ENCODE measurements at regions not wholly inside any gene's neighbourhood (a gene's known extent, or its start where the extent isn't known, plus 50 kb on each side); places are given as distances from the start of the nearest gene placed in this dataset.

DNA sequence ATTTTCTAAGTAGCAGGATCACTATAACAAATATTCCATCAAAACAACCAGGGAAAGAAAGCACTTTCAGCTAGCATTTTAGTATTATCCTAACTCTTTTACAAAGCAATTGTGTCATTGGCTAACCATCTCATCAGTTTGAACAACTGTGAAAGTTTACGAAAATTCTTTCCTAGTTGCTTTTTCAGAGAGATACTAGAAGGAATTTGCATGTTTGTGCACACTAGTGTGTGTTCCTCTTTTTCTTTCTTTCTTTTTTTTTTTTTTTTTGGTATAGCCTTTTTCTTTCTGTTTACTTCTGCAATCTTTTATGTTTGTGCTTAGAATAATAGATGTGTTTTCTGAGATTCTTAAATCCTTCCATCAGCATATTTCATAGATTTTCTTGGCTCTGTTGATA, 124.7 kb upstream of the SEMA6A start:
- no peaks in the 10 kb centered on the region for H3K79me2 ChIP-seq (ENCODE audit: control insufficient read depth, insufficient read depth, low read length)
- H3K4me3 ChIP-seq (replicated peaks in 1 of 3; ENCODE audit: insufficient read depth in 1 of 3, low read depth in 1 of 3, low read length in 3 of 3), result no peak overlapping the region
- no peak overlapping the region for H2AFZ ChIP-seq (ENCODE audit: low read depth, low read length)
- no peak overlapping the region for H3K9ac ChIP-seq (replicated peaks; ENCODE audit: extremely low read depth, insufficient read depth, low read length)
- no peaks in the 10 kb centered on the region for H3K9me3 ChIP-seq (replicated peaks; ENCODE audit: control insufficient read depth, insufficient read depth, low read length)
- FAIRE-seq (no peak), DNase-seq (ENCODE audit: low read depth, low spot score) (no peak)
- no peaks in the 10 kb centered on the region for H3K36me3 ChIP-seq (ENCODE audit: control insufficient read depth in 2 of 2, extremely low read depth in 1 of 2, insufficient read depth in 2 of 2, low read length in 2 of 2)
- H3K9me1 ChIP-seq (replicated peaks; ENCODE audit: control insufficient read depth, extremely low read depth, insufficient read depth, low read length), result no peaks in the 10 kb centered on the region
- H3K4me1 ChIP-seq (ENCODE audit: control insufficient read depth, extremely low read depth, insufficient read depth, low read length), result no peaks in the 10 kb centered on the region
- no TSS peak for BruUV-seq (replicated peaks)
- TF ChIP-seq JUN (IDR thresholded peaks at IDR 0.05; ENCODE audit: borderline replicate concordance, insufficient read depth, insufficient read length, low read depth) (no peak), MYC (IDR thresholded peaks at IDR 0.05; ENCODE audit: low read depth, low read length) (no peak), EZH2 (IDR thresholded peaks at IDR 0.05; ENCODE audit: borderline replicate concordance, low read depth, low read length, severe bottlenecking) (no peak), FOS (IDR thresholded peaks at IDR 0.05; ENCODE audit: borderline replicate concordance, insufficient read depth, low read length) (no peak), POLR2A (IDR thresholded peaks at IDR 0.05; ENCODE audit: low read depth, low read length) (no peak), POLR2AphosphoS5 (IDR thresholded peaks at IDR 0.05; ENCODE audit: insufficient read depth, low read depth, low read length) (no peak), GATA2 (IDR thresholded peaks at IDR 0.05; ENCODE audit: insufficient read depth, insufficient read length, low read depth, low read length) (no peak)
- TF ChIP-seq, protein P1, sequence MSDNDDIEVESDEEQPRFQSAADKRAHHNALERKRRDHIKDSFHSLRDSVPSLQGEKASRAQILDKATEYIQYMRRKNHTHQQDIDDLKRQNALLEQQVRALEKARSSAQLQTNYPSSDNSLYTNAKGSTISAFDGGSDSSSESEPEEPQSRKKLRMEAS (IDR thresholded peaks at IDR 0.05; ENCODE audit: insufficient read depth, insufficient read length), result no peak
- no peak overlapping the region for H3K4me2 ChIP-seq (ENCODE audit: insufficient read depth, low read length)
- dilution Hi-C loops (cut with MboI; ENCODE audit: extremely low pct_ligation_motif_present, low sequenced_read_pairs) (no loop called here), intact Hi-C loops (cut with micrococcal nuclease) (no loop called here)
- ChIA-PET POLR2A (no interaction called here), CTCF (no interaction called here)
- H3K27ac ChIP-seq (ENCODE audit: insufficient read depth, low read depth, low read length), result no peak overlapping the region
- H4K20me1 ChIP-seq (replicated peaks; ENCODE audit: control insufficient read depth, extremely low read depth, insufficient read depth, low read length), result no peaks in the 10 kb centered on the region
- no peaks in the 10 kb centered on the region for H3K27me3 ChIP-seq (ENCODE audit: control insufficient read depth in 2 of 2, insufficient read depth in 2 of 2, low read length in 2 of 2)

DNA sequence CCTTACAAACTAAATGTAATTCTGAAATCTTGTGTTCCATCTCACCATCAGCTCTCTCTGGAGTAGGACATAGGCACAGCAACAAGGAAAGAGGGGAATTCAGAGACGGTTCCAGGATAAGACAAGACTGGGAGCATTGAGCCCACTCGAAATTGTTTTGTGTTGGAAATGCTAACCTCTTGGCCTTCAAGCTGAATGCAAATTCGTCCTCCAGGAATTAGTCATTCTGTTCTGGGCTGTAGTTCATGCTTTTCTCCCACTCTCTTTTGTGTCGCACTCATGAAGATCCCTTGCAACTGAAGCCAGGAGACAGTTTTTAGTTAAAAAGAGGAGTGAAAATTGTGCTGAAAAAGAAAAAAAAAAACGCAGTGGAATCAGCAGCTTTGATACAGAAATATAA, 121.7 kb upstream of the SEMA6A start:
- Histone ChIP-seq H3K9me3 (replicated peaks; ENCODE audit: control insufficient read depth, insufficient read depth, low read length) (no peaks in the 10 kb centered on the region), H3K36me3 (ENCODE audit: control insufficient read depth in 2 of 2, extremely low read depth in 1 of 2, insufficient read depth in 2 of 2, low read length in 2 of 2) (no peaks in the 10 kb centered on the region), H3K4me1 (ENCODE audit: control insufficient read depth, extremely low read depth, insufficient read depth, low read length) (no peaks in the 10 kb centered on the region), H3K9ac (replicated peaks; ENCODE audit: extremely low read depth, insufficient read depth, low read length) (no peak overlapping the region), H3K79me2 (ENCODE audit: control insufficient read depth, insufficient read depth, low read length) (no peaks in the 10 kb centered on the region), H4K20me1 (replicated peaks; ENCODE audit: control insufficient read depth, extremely low read depth, insufficient read depth, low read length) (no peaks in the 10 kb centered on the region), H3K27me3 (ENCODE audit: control insufficient read depth in 2 of 2, insufficient read depth in 2 of 2, low read length in 2 of 2) (no peaks in the 10 kb centered on the region), H3K4me2 (ENCODE audit: insufficient read depth, low read length) (no peak overlapping the region), H3K9me1 (replicated peaks; ENCODE audit: control insufficient read depth, extremely low read depth, insufficient read depth, low read length) (no peaks in the 10 kb centered on the region), H3K4me3 (replicated peaks in 1 of 3; ENCODE audit: insufficient read depth in 1 of 3, low read depth in 1 of 3, low read length in 3 of 3) (no peak overlapping the region), H3K27ac (ENCODE audit: insufficient read depth, low read depth, low read length) (no peak overlapping the region), H2AFZ (ENCODE audit: low read depth, low read length) (no peak overlapping the region)
- dilution Hi-C loops (cut with MboI; ENCODE audit: extremely low pct_ligation_motif_present, low sequenced_read_pairs), result no loop called here
- FAIRE-seq (no peak), DNase-seq (ENCODE audit: low read depth, low spot score) (no peak)
- no peak for TF ChIP-seq JUN (IDR thresholded peaks at IDR 0.05; ENCODE audit: borderline replicate concordance, insufficient read depth, insufficient read length, low read depth)
- TF ChIP-seq, protein P1 (IDR thresholded peaks at IDR 0.05; ENCODE audit: insufficient read depth, insufficient read length), result no peak
- TF ChIP-seq POLR2AphosphoS5 (IDR thresholded peaks at IDR 0.05; ENCODE audit: insufficient read depth, low read depth, low read length), result no peak
- TF ChIP-seq EZH2 (IDR thresholded peaks at IDR 0.05; ENCODE audit: borderline replicate concordance, low read depth, low read length, severe bottlenecking), result no peak
- no peak for TF ChIP-seq POLR2A (IDR thresholded peaks at IDR 0.05; ENCODE audit: low read depth, low read length)
- no peak for TF ChIP-seq GATA2 (IDR thresholded peaks at IDR 0.05; ENCODE audit: insufficient read depth, insufficient read length, low read depth, low read length)
- TF ChIP-seq, protein P2, sequence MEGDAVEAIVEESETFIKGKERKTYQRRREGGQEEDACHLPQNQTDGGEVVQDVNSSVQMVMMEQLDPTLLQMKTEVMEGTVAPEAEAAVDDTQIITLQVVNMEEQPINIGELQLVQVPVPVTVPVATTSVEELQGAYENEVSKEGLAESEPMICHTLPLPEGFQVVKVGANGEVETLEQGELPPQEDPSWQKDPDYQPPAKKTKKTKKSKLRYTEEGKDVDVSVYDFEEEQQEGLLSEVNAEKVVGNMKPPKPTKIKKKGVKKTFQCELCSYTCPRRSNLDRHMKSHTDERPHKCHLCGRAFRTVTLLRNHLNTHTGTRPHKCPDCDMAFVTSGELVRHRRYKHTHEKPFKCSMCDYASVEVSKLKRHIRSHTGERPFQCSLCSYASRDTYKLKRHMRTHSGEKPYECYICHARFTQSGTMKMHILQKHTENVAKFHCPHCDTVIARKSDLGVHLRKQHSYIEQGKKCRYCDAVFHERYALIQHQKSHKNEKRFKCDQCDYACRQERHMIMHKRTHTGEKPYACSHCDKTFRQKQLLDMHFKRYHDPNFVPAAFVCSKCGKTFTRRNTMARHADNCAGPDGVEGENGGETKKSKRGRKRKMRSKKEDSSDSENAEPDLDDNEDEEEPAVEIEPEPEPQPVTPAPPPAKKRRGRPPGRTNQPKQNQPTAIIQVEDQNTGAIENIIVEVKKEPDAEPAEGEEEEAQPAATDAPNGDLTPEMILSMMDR (IDR thresholded peaks at IDR 0.05; ENCODE audit: extremely low read depth in 1 of 2, insufficient read depth in 1 of 2, low read depth in 1 of 2, low read length in 2 of 2), result no peak
- no peak for TF ChIP-seq FOS (IDR thresholded peaks at IDR 0.05; ENCODE audit: borderline replicate concordance, insufficient read depth, low read length)
- TF ChIP-seq MYC (IDR thresholded peaks at IDR 0.05; ENCODE audit: low read depth, low read length), result no peak
- no TSS peak for BruUV-seq (replicated peaks)
- ChIA-PET POLR2A (no interaction called here), CTCF (no interaction called here)
- intact Hi-C loops (cut with micrococcal nuclease), result no loop called here
